HEK293T (cell line): ENCODE measurements at regions not wholly inside any gene's neighbourhood (a gene's known extent, or its start where the extent isn't known, plus 50 kb on each side); places are given as distances from the start of the nearest gene placed in this dataset.

Source experiments
- BHLHE40 ChIP-seq: fragments of 450-650 bp; IDR thresholded peaks from 2 replicates; pipeline ENCODE4 v1.6.1; 2016; ENCODE audit warnings: mild to moderate bottlenecking, moderate library complexity, borderline replicate concordance
- CTBP1 ChIP-seq: fragments of 450-650 bp; IDR thresholded peaks from 2 replicates; pipeline ENCODE4 v1.6.1; 2016; ENCODE audit warnings: borderline replicate concordance
- ELF4 ChIP-seq: fragments of 450-650 bp; IDR thresholded peaks from 2 replicates; pipeline ENCODE4 v1.6.1; 2017; ENCODE audit warnings: antibody characterized with exemption
- FOXA1 ChIP-seq: fragments of 450-650 bp; IDR thresholded peaks from 2 replicates; pipeline ENCODE4 v1.6.1; 2016; ENCODE audit warnings: mild to moderate bottlenecking
- FOXK2 ChIP-seq: fragments of 450-650 bp; IDR thresholded peaks from 2 replicates; pipeline ENCODE4 v1.6.1; 2016; ENCODE audit warnings: mild to moderate bottlenecking
- FOXM1 ChIP-seq: fragments of 450-650 bp; IDR thresholded peaks from 2 replicates; pipeline ENCODE4 v1.6.1; 2017; ENCODE audit warnings: mild to moderate bottlenecking, borderline replicate concordance
- HDGF ChIP-seq: fragments of 450-650 bp; IDR thresholded peaks from 2 replicates; pipeline ENCODE4 v1.6.1; 2017; ENCODE audit warnings: antibody characterized with exemption, borderline replicate concordance
- LEF1 ChIP-seq: fragments of 450-650 bp; IDR thresholded peaks from 2 replicates; pipeline ENCODE4 v1.6.1; 2017; ENCODE audit warnings: mild to moderate bottlenecking, borderline replicate concordance
- NFRKB ChIP-seq: fragments of 450-650 bp; IDR thresholded peaks from 2 replicates; pipeline ENCODE4 v1.6.1; 2016; ENCODE audit warnings: mild to moderate bottlenecking, moderate library complexity
- SP1 ChIP-seq: fragments of 450-650 bp; IDR thresholded peaks from 2 replicates; pipeline ENCODE4 v1.6.1; 2017
- SUZ12 ChIP-seq: fragments of 450-650 bp; IDR thresholded peaks from 2 replicates; pipeline ENCODE4 v1.6.1; 2016; ENCODE audit warnings: mild to moderate bottlenecking
- ZNF384 ChIP-seq: fragments of 450-650 bp; IDR thresholded peaks from 2 replicates; pipeline ENCODE4 v1.6.1; 2016
- TF ChIP-seq, protein P1 (sequence below): fragments of 450-650 bp; IDR thresholded peaks from 2 replicates; pipeline ENCODE4 v1.6.1; 2016

DNA sequence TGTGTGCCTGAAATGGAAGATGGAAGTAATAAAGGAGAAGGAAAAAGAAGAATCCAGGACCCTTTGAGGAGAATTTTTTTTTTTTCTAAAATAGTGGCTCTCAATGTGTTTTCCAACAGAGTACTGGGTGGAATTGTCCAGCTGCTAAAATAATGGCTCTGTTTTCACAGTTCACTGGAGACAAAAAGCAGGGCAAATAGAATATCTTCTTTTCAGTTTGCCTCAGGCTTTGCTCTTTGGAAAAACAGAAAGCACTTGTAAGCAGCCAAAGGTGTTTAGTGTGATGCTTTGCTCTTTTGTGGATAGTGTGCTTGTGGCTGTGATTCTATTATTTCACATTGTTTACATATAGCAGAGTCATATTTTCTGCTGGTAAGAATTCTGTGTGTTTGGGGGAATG, 77.4 kb upstream of the MROH9 start:
- TF ChIP-seq CTBP1 (no peak), ZNF384 (no peak), SP1 (no peak), LEF1 (no peak), ELF4 (no peak), FOXM1 (no peak), FOXA1 (no peak), FOXK2 (no peak), HDGF (no peak), NFRKB (no peak), BHLHE40 (no peak), SUZ12 (no peak)
- TF ChIP-seq, protein P1, sequence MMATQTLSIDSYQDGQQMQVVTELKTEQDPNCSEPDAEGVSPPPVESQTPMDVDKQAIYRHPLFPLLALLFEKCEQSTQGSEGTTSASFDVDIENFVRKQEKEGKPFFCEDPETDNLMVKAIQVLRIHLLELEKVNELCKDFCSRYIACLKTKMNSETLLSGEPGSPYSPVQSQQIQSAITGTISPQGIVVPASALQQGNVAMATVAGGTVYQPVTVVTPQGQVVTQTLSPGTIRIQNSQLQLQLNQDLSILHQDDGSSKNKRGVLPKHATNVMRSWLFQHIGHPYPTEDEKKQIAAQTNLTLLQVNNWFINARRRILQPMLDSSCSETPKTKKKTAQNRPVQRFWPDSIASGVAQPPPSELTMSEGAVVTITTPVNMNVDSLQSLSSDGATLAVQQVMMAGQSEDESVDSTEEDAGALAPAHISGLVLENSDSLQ: no peak
